ENCODE measurements at regions not wholly inside any gene's neighbourhood (a gene's known extent, or its start where the extent isn't known, plus 50 kb on each side); places are given as distances from the start of the nearest gene placed in this dataset.
A peak's percentile ranks its signal among the peaks of the same experiment; 100 is the strongest.
"Not testable (repeated sequence)": the region's sequence is repeated elsewhere in the genome, so short reads cannot be mapped to it uniquely, and the experiment has no call there.

GRCh38 chr9:126055381-126055985 lies 271.1 kb upstream of the MVB12B start:
- intact Hi-C loops (cut with DNase I) = no loop called here
- peak; percentile 58 for DNase-seq (ENCODE audit: low spot score)

DNA sequence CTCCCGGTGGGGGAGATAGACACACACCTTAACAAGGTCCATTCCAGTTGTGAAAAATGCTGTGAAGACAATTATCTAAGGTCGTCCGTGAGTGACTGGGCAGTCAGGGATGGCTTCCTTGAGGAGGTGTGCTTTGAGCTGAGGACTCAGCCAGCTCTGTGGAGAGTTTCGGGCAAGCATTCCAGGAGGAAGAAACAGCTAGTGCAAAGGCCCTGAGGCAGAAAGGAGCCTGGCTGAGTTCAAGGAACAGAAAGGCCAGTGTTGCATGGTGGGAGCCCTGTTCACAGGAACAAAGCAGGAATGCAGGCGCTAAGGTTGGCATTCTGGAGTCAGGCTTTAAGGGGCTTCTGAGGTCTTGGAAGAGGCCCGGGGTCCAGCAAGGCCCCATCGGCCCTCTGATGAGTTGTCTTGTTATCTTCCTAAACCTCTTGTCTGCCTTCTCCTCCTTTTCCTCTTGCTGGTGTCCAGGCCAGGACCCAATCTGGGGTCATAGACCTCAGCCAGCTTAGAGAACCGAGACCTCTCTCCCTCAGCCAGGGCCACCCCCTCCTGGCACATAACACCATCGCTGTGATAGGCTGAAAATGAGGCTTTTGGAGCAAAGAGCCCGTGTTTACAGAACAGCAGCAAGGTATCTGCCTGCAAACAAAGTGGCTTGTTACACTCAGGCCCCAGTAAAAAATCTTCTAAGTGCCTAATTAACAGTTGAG lies 270.2 kb upstream of the MVB12B start:
- no peak for DNase-seq (ENCODE audit: low spot score)
- intact Hi-C loops (cut with DNase I) = no loop called here

DNA sequence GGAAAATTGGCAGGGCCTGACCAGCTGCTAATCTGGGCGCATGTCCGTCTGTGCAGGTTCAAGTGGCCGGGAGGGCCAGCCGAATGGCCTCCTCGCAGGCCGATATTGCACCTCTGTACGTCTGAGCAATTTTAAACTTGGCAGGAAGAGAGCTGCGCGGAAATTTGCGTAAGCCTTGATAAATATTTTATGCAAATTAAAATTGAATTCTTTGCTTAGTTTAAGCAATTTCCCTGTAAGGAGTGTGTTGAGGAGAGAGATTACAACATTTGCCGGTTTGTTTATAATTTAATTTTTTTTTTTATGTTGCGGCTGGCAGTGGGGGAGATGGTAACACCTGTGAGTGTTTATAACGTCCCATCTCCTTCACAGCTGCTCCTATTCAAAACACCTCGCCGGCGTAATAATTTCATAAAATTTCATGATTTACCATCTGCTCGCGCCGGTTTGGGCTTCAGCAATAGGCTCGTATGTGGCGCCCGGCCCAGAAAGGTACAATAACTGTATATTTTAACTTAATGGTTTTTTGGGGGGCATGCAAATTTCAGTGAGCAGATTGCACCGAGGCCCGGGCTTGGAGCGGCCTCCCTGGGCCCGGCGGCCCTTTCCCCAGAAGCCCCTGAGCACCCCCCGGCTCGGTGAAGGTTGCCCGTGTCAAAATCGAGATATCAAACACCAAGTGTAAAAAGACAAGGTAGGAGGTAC lies 269.4 kb upstream of the MVB12B start:
- DNase-seq (ENCODE audit: low spot score) = no peak
- intact Hi-C loops (cut with DNase I) = no loop called here

GRCh38 chr9:126058011-126058531 lies 268.6 kb upstream of the MVB12B start:
- no peak for DNase-seq (ENCODE audit: low spot score)
- intact Hi-C loops (cut with DNase I) = no loop called here

DNA sequence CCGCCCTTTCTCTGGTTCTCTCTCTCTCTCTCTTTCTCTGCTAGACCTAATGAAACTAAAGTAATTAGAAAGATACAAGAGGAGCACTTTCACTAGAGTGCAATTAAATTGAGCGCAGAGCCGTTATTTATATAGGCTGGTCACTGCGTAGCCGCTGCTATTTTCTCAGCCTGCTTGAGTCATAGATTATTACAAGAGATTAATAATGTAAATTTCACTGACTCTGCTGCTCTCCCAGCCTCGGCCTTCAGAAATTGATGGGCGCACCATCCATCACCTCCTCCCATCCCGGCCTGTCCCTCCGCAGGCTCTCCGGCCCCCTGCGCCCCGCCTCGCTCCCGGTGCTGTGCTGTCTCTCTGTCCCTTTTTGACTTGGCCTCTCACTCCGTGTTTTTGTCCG lies 268.0 kb upstream of the MVB12B start:
- DNase-seq (ENCODE audit: low spot score) = no peak
- intact Hi-C loops (cut with DNase I) = no loop called here

DNA sequence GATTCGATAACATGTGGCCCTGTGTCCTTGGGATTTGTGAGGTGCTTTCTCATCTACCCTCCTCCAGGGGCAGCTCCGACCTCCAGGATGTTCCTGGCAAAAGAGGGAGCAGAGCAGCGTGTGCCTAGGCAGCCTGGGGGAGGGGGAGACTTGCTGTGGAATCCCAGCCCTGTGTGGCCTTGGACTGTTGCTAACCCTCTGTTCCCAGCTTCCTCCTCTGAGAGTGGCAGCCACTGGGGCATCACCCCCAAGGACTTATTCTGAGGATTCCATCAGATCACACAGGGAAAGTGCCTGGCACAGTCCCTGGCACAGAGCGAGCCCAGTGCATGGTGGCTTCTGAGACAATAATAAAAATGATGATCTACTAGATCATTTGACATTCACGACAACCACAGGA lies 265.1 kb upstream of the MVB12B start:
- intact Hi-C loops (cut with DNase I) = no loop called here
- DNase-seq (ENCODE audit: low spot score) = peak; percentile 15

DNA sequence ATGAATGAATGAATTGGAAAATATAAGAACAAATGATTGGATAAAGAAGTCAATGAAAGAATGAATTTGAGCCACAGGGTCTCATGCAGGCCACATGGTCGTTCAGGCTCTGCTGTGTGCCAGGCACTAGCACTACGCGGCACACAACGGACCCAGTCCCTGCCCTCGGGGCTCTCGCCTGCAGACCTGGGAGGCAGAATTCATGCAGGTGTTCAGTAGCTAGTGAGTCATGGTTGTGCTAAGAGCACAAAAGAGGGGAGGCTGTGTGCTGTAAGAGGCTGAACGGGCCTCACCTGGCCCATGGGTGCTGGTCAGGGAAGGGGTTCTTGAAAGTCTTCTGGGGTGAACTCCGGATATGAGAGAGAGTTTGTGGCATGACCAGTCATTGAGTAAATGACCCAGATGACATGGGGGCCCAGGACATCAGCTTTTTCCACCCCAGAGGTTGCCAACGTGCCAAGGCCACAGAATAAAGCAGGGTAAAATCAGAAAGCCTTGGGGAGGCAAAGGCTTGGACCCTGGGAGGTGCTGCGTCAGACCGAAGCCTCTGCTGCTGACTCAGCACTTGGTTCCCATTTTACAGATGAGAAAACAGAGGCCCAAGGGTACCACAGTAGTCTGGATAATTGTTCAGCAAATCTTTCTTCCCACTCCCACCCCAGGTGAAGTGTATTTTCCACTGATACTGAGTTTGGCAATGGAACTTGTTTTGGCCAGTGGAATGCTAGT lies 264.3 kb upstream of the MVB12B start:
- intact Hi-C loops (cut with DNase I) = no loop called here
- DNase-seq (ENCODE audit: low spot score) = peak; percentile 1

- intact Hi-C loops (cut with DNase I) = no loop called here
- peak; percentile 61 for DNase-seq (ENCODE audit: low spot score)
These were observed 263.3 kb upstream of the MVB12B start for GRCh38 chr9:126063326-126063725.

GRCh38 chr9:126066131-126066530 lies 260.5 kb upstream of the MVB12B start:
- intact Hi-C loops (cut with DNase I) = no loop called here
- no peak for DNase-seq (ENCODE audit: low spot score)

GRCh38 chr9:126067031-126067734 lies 259.4 kb upstream of the MVB12B start:
- DNase-seq (ENCODE audit: low spot score) = no peak
- intact Hi-C loops (cut with DNase I) = no loop called here

- intact Hi-C loops (cut with DNase I) = no loop called here
- no peak for DNase-seq (ENCODE audit: low spot score)
These were observed 257.9 kb upstream of the MVB12B start for GRCh38 chr9:126068534-126069230.

GRCh38 chr9:126069400-126069955 lies 257.2 kb upstream of the MVB12B start:
- DNase-seq (ENCODE audit: low spot score) = no peak
- intact Hi-C loops (cut with DNase I) = no loop called here

- intact Hi-C loops (cut with DNase I) = no loop called here
- DNase-seq (ENCODE audit: low spot score) = no peak
These were observed 256.5 kb upstream of the MVB12B start for GRCh38 chr9:126070058-126070655.

- intact Hi-C loops (cut with DNase I) = no loop called here
- no peak for DNase-seq (ENCODE audit: low spot score)
These were observed 255.4 kb upstream of the MVB12B start for GRCh38 chr9:126071076-126071750.

DNA sequence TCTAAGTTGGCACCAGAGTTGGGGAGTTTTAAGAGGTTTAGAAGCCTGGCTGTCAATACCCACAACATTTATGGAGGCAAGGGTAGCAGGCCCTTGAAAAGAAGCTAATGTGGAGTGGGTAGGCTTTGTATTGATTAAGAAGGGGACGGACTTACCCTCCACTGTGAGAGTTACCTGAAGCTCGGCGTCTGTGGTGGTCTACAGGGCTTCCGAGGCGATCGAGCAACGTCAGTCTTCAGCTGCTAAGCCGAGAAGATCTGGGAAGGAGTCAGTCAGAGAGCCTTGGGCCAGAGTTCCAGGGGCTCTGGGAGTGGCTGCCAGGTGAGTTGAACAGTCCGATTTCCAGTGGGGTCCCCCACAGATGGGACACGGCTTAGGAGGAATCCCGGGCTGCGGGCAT lies 249.0 kb upstream of the MVB12B start:
- DNase-seq (ENCODE audit: low spot score); intact Hi-C loops (cut with DNase I): not testable (repeated sequence)

GRCh38 chr9:126080641-126081040 lies 246.0 kb upstream of the MVB12B start:
- intact Hi-C loops (cut with DNase I) = no loop called here
- DNase-seq (ENCODE audit: low spot score) = no peak

DNA sequence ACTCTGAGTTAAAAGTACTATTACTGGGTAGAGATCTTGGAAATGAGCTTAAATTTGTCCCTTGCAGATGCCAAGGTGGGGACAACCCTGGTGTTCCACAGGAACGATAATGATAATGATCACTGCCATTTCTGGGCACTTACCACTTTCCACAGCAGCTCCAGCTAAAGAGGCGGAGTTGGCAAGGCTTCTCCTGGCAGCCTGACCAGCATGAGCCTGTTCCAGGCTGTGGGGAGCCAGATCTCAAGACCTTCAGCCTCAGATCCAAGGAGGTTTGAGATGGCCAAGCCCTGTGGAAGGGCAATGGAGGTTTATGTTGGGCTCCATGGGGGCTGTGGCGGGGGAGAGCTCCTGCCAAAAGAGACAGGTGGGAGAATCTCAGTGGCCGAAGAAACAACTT lies 244.9 kb upstream of the MVB12B start:
- DNase-seq (ENCODE audit: low spot score) = no peak
- intact Hi-C loops (cut with DNase I) = no loop called here

- intact Hi-C loops (cut with DNase I) = no loop called here
- no peak for DNase-seq (ENCODE audit: low spot score)
These were observed 242.6 kb upstream of the MVB12B start for GRCh38 chr9:126084008-126084407.

Data from cardiac septum (tissue), 1 donor.